Body of pancreas (tissue), 4 donors: ENCODE measurements at regions not wholly inside any gene's neighbourhood (a gene's known extent, or its start where the extent isn't known, plus 50 kb on each side); places are given as distances from the start of the nearest gene placed in this dataset.

Experiments
- POLR2A ChIP-seq, 3 donors: fragments of 450-650 bp; IDR thresholded peaks; one replicate each; pipeline ENCODE4 v1.6.1; 2016; ENCODE audit warnings: antibody characterized with exemption in 3 of 3, mild to moderate bottlenecking in 2 of 3
- TF ChIP-seq, protein P1 (sequence below), 7 experiments: fragments of 450-650 bp in 4 of 7; fragments of 200-600 bp in 3 of 7; sonication (generic) in 3 of 7; IDR thresholded peaks; one replicate each; pipeline ENCODE4 v1.5.1; 2016 to 2019; ENCODE audit warnings: antibody characterized with exemption in 7 of 7

DNA sequence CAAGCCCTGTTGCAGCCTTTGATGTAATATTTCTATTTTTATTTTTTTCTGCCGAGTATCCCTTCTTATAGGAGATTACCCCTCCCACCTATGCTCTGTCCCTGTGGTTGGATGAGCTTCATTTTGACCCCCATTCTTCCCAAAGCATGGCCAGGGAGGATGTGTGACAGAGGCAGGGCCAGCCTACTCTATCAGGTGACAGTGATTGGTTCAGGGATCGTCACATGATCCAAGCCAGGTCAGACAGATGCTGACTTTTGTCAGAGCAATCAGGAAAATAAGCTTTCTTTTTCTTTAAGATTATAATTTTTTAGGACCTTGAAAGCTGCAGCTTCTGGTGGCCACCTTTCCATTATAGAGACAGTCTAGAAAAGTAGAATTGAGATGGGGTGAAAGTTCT, 314.3 kb downstream of the NUP35 start:
- TF ChIP-seq, protein P1, sequence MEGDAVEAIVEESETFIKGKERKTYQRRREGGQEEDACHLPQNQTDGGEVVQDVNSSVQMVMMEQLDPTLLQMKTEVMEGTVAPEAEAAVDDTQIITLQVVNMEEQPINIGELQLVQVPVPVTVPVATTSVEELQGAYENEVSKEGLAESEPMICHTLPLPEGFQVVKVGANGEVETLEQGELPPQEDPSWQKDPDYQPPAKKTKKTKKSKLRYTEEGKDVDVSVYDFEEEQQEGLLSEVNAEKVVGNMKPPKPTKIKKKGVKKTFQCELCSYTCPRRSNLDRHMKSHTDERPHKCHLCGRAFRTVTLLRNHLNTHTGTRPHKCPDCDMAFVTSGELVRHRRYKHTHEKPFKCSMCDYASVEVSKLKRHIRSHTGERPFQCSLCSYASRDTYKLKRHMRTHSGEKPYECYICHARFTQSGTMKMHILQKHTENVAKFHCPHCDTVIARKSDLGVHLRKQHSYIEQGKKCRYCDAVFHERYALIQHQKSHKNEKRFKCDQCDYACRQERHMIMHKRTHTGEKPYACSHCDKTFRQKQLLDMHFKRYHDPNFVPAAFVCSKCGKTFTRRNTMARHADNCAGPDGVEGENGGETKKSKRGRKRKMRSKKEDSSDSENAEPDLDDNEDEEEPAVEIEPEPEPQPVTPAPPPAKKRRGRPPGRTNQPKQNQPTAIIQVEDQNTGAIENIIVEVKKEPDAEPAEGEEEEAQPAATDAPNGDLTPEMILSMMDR (IDR thresholded peaks at IDR 0.05): no peak
- TF ChIP-seq POLR2A (IDR thresholded peaks at IDR 0.05): no peak
